Transverse colon (tissue), 4 donors: ENCODE measurements at regions not wholly inside any gene's neighbourhood (a gene's known extent, or its start where the extent isn't known, plus 50 kb on each side); places are given as distances from the start of the nearest gene placed in this dataset.
"Not testable (repeated sequence)": the region's sequence is repeated elsewhere in the genome, so short reads cannot be mapped to it uniquely, and the experiment has no call there.

Experiments used
- DNase-seq: peaks from one replicate; pipeline ENCODE4 v3.0.0-alpha.2; 2019
- H3K27ac ChIP-seq, 4 donors: fragments of 200-600 bp; sonication (generic); 2 replicates each; pipeline ENCODE4 v1.5.1; 2016 to 2018; ENCODE audit warnings: inconsistent platforms in 4 of 4
- H3K27me3 ChIP-seq: fragments of 200-600 bp; sonication (generic); 2 replicates; pipeline ENCODE4 v1.5.1; 2017; ENCODE audit warnings: inconsistent platforms
- H3K36me3 ChIP-seq, 4 donors: fragments of 200-600 bp; sonication (generic); 2 replicates each; pipeline ENCODE4 v1.5.1; 2017 to 2019; ENCODE audit warnings: inconsistent platforms in 4 of 4
- H3K4me1 ChIP-seq, 4 donors: fragments of 200-600 bp; sonication (generic); 2 replicates each; pipeline ENCODE4 v1.5.1; 2017 to 2020; ENCODE audit warnings: inconsistent platforms in 4 of 4
- H3K4me3 ChIP-seq, 4 donors: fragments of 200-600 bp; sonication (generic); 1 replicate in 1 of 4; 2 replicates in 3 of 4; pipeline versions ENCODE4 v1.5.1 to v1.6.1; 2017 to 2019; ENCODE audit warnings: inconsistent platforms in 4 of 4
- H3K9me3 ChIP-seq, 2 donors: fragments of 200-600 bp; sonication (generic); 2 replicates each; pipeline ENCODE4 v1.5.1; 2017 to 2019; ENCODE audit warnings: inconsistent platforms in 2 of 2
- EP300 ChIP-seq: sonication (generic); formaldehyde crosslinking; IDR thresholded peaks from one replicate; pipeline ENCODE4 v1.6.1; 2017; ENCODE audit warnings: antibody characterized with exemption, low read depth
- POLR2A ChIP-seq: fragments of 450-650 bp; IDR thresholded peaks from one replicate; pipeline ENCODE4 v1.6.1; 2016; ENCODE audit warnings: antibody characterized with exemption, mild to moderate bottlenecking, moderate library complexity
- POLR2AphosphoS5 ChIP-seq, 3 donors: sonication (generic); formaldehyde crosslinking; IDR thresholded peaks; one replicate each; pipeline ENCODE4 v1.6.1; 2016; ENCODE audit warnings: antibody characterized with exemption in 3 of 3
- WGBS, 2 donors: methylation state at CpG; one replicate each; pipeline ENCODE4 v1.1.5; 2018; ENCODE audit warnings: low coverage in 1 of 2; 5-methylcytosine and 5-hydroxymethylcytosine counted together
- in situ Hi-C, 4 donors: fragments of 200-750 bp; cut with MboI; loops; one replicate each; pipeline versions ENCODE4 v1.15.0 to v1.15.1; 2017; ENCODE audit warnings: low sequenced_read_pairs in 3 of 4, low pct_ligation_motif_present in 1 of 4, low pct_unique_long_range_greater_than_20kb in 1 of 4
- intact Hi-C: fragments of 100-400 bp; cut with DNase I; formaldehyde crosslinking; loops from one replicate; pipeline ENCODE4 v1.15.1; 2023; ENCODE audit warnings: low total_unique reads
- TF ChIP-seq, protein P1 (sequence below), 5 experiments: fragments of 200-600 bp in 3 of 5; fragments of 450-650 bp in 2 of 5; sonication (generic) in 3 of 5; IDR thresholded peaks; 1 replicate in 2 of 5; 2 replicates in 3 of 5; pipeline ENCODE4 v1.5.1; 2016 to 2017; ENCODE audit warnings: antibody characterized with exemption in 5 of 5, inconsistent platforms in 3 of 5, mild to moderate bottlenecking in 2 of 5, moderate library complexity in 1 of 5

DNA sequence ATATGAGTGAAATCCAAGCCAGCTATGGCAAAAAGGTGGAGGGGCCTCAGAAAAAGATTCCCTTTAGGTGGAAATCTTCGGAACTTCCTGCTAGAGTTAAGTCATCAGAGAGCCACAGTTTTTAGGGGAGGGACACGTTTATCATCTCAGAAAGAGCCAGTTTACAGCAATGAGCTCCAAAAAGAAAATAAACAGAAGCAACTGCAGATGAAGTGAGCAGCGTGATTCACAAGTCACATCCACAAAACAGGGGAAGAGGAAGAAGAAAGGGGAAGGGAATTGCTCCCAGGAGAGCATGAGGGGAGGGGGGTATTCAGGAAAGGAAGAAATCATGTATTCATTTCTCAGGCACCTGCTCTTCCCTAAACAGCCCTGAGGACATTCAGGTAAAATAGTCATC is 156.2 kb upstream of the FOXK1 start:
- H3K9me3 ChIP-seq: no peaks in the 10 kb centered on the region
- DNase-seq: no peak
- H3K27ac ChIP-seq: no peak overlapping the region
- H3K4me3 ChIP-seq: no peak overlapping the region
- no peaks in the 10 kb centered on the region for H3K36me3 ChIP-seq
- H3K27me3 ChIP-seq: no peaks in the 10 kb centered on the region
- in situ Hi-C loops: no loop called here
- intact Hi-C loops: no loop called here
- TF ChIP-seq POLR2A: no peak
- 11 to 15% methylated on average over 3 of the region's 3 CpGs for WGBS, 2 donors
- no peaks in the 10 kb centered on the region for H3K4me1 ChIP-seq

DNA sequence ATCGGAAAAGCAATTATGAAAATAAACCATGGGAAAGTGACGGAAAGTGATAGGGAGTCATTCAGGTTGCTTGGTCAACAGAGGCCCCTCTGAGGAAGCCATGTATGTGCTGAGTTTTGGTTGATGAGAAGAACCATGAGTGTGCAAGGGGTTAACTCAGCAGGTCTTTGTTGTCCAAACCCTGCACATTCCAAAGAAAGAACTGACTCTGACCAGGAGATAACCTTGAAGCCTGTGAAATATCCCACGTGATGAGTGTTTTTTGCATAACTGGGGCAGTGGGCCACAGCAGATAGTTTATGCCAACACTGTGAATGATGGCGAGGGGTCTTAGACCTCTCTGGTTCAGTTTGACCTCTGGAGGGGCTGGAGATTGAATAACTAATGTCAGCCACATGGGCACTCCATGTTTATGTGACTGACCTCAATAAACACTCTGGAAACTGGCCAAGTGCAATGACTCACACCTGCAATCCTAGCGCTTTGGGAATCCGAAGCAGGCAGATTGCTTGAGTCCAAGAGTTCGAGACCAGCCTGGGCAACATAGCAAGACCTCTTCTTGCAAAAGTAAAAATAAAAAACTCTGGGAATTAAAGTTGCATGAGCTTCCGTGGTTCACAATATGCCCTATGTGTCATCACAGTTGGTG is 154.0 kb upstream of the FOXK1 start:
- no peak overlapping the region for H3K4me3 ChIP-seq
- WGBS, 2 donors: 63 to 78% methylated on average over 4 to 8 of the region's 8 CpGs
- TF ChIP-seq POLR2A (no peak), POLR2AphosphoS5 (IDR thresholded peaks at IDR 0.05) (no peak), EP300 (no peak)
- TF ChIP-seq, protein P1, sequence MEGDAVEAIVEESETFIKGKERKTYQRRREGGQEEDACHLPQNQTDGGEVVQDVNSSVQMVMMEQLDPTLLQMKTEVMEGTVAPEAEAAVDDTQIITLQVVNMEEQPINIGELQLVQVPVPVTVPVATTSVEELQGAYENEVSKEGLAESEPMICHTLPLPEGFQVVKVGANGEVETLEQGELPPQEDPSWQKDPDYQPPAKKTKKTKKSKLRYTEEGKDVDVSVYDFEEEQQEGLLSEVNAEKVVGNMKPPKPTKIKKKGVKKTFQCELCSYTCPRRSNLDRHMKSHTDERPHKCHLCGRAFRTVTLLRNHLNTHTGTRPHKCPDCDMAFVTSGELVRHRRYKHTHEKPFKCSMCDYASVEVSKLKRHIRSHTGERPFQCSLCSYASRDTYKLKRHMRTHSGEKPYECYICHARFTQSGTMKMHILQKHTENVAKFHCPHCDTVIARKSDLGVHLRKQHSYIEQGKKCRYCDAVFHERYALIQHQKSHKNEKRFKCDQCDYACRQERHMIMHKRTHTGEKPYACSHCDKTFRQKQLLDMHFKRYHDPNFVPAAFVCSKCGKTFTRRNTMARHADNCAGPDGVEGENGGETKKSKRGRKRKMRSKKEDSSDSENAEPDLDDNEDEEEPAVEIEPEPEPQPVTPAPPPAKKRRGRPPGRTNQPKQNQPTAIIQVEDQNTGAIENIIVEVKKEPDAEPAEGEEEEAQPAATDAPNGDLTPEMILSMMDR (IDR thresholded peaks at IDR 0.05): no peak
- no peaks in the 10 kb centered on the region for H3K27me3 ChIP-seq
- in situ Hi-C loops (no loop called here), intact Hi-C loops (no loop called here)
- H3K9me3 ChIP-seq: no peaks in the 10 kb centered on the region
- H3K4me1 ChIP-seq: no peaks in the 10 kb centered on the region
- H3K36me3 ChIP-seq: no peaks in the 10 kb centered on the region
- no peak for DNase-seq
- H3K27ac ChIP-seq: no peak overlapping the region

DNA sequence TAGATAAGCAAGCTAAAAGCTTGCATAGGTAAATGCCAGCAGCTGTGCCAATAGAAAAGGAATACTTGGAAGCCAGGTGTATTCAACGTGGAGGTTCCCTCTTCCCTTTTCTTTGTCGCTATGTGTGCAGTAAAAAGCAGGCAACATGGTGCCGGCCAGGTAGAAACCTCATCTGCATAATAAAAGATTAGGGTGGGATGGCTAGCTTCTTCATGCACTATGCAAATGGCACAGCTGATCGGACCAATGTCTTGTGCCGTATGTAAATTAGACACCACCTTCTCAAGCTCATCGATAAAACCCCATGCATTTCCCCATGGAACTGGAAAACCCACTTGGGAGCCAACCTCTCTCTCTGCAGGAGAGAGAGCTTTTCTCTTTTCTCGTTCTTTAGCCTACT is 150.9 kb upstream of the FOXK1 start:
- WGBS, 2 donors: 74 to 75% methylated on average over 6 to 7 of the region's 7 CpGs
- intact Hi-C loops: no loop called here
- Histone ChIP-seq H3K9me3 (no peaks in the 10 kb centered on the region), H3K27ac (no peak overlapping the region), H3K4me3 (no peak overlapping the region), H3K36me3 (no peaks in the 10 kb centered on the region), H3K4me1 (no peaks in the 10 kb centered on the region), H3K27me3 (no peaks in the 10 kb centered on the region)
- in situ Hi-C loops: no loop called here
- no peak for DNase-seq
- TF ChIP-seq EP300 (no peak), POLR2A (no peak), POLR2AphosphoS5 (IDR thresholded peaks at IDR 0.05) (no peak)
- TF ChIP-seq, protein P1 (IDR thresholded peaks at IDR 0.05): no peak

DNA sequence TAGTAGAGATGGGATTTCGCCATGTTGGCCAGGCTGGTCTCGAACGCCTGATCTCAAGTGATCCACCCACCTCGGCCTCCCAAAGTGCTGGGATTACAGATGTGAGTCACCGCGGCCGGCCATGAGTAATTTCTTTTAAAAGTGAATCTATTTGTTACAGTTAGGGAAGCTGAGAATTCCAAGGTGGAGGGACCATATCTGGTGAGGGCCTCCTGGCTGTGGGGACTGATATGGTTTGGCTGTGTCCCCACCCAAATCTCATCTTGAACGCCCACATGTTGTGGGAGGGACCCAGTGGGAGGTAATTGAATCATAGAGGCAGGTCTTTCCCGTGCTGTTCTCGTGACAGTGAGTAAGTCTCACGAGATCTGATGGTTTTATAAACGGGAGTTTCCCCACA is 148.8 kb upstream of the FOXK1 start:
- DNase-seq, H3K9me3 ChIP-seq, H3K27ac ChIP-seq, H3K4me1 ChIP-seq, in situ Hi-C loops, intact Hi-C loops, H3K36me3 ChIP-seq, H3K4me3 ChIP-seq, H3K27me3 ChIP-seq: not testable (repeated sequence)
- 73% methylated on average over 12 of the region's 12 CpGs; no CpG with 5 or more reads in 1 of the 2 donors for WGBS, 2 donors

DNA sequence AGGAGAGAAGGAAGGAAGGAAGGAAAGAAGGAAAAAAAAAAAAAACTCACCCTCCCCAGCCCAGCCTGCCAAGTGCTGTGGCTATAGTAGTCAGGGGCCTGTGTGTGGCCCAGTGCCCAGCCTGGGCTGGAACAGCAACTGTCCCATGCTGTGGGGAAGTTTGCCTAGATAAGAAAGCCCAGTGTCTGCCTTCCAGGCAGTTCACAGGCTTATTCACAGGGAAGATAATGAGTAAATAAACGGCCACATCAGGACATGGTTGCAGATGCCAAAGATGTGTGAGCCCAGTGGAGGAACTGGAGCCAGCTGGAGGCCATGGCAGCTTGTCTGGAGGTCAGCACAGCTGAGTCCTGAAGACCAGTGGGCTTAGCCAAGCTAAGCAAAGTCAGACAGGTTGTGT is 132.4 kb upstream of the FOXK1 start:
- intact Hi-C loops: no loop called here
- no peak for DNase-seq
- WGBS, 2 donors: 20 to 33% methylated on average over 1 of the region's 1 CpG

More for the DNA sequence above, 132.4 kb upstream of the FOXK1 start:
- TF ChIP-seq, protein P1 (IDR thresholded peaks at IDR 0.05): no peak
- TF ChIP-seq POLR2AphosphoS5 (IDR thresholded peaks at IDR 0.05): no peak
- no peak for TF ChIP-seq POLR2A
- TF ChIP-seq EP300: no peak
- H3K27me3 ChIP-seq: no peaks in the 10 kb centered on the region
- no peaks in the 10 kb centered on the region for H3K9me3 ChIP-seq
- no peaks in the 10 kb centered on the region for H3K4me1 ChIP-seq
- no peak overlapping the region for H3K27ac ChIP-seq
- no peaks in the 10 kb centered on the region for H3K36me3 ChIP-seq
- in situ Hi-C loops: no loop called here
- H3K4me3 ChIP-seq: no peak overlapping the region
